DMS114 treated with DMSO at 0.1 percent for 48 hours (cell line): ENCODE measurements at regions not wholly inside any gene's neighbourhood (a gene's known extent, or its start where the extent isn't known, plus 50 kb on each side); places are given as distances from the start of the nearest gene placed in this dataset.
"Not testable (repeated sequence)": the region's sequence is repeated elsewhere in the genome, so short reads cannot be mapped to it uniquely, and the experiment has no call there.

ENCODE experiments used
- DNase-seq: peaks from one replicate; lab custom pipeline; 2025; ENCODE audit not compliant: unreplicated experiment; lab: John Stamatoyannopoulos, UW

GRCh38 chr1:61580417-61580816 is 144.5 kb downstream of the TM2D1 start:
- DNase-seq = no peak

DNA sequence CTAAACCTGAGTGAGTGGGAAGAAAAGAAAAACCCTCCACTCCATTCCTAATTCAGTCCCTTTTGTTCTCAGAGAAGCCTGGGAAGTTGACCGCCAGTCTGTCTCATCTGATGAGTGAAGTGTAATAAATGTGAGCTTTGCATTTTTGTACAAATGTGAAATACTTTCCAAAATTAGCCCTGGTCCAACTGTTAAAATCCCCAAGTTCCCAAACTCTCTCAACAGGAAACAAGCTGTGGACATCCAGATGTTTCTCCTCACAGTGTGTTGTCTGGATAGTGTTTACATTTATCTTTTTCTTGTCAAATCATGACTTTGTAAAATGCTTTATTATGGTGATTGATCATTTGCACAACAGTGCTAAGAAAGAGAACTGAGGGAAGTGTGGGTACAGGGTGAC is 145.1 kb downstream of the TM2D1 start:
- DNase-seq = no peak

GRCh38 chr1:61572046-61572445 is 152.9 kb downstream of the TM2D1 start:
- no peak for DNase-seq

- no peak for DNase-seq
These were observed 154.8 kb downstream of the TM2D1 start for GRCh38 chr1:61570191-61570590.

GRCh38 chr1:61569303-61569621 is 155.7 kb downstream of the TM2D1 start:
- DNase-seq = no peak

DNA sequence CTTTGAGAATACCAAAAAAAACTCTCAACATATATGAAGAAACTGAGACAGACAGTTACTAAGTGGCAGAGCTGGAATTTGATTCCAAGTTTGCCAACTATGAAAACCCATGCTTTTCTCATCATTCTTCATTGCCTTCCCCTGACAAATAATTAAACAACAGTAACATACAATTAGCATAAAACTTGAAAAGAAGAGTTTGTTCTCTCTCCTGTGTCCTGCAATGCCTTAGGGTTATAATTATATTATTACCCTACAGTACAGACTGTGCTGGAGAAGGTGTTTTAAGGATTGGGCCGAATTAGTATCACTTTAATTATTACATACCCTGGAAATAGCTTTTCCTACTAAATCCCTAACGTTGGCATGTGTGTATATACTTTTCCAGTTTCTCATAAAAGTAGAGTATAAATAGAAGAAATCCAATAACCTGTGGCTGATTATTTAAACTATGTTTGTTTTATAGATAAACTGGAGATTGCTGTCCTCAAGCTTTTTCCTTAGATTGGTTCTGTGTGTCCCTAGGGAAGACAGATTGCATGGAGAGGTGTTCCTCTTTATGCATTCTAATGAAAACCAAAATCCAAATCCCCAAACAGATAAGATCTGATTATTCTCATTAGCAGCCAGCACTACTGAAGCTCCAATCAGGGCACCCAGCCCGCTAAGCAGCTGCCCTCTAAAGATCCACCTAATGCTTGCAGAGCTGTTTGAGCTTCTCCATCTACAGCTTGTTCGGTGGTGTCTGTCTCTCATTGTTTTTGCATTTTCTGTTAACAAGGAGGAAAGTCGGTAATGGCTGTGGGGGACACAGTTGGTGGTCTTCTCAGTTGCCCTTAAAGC is 156.3 kb downstream of the TM2D1 start:
- no peak for DNase-seq

- DNase-seq = no peak
These were observed 158.8 kb downstream of the TM2D1 start for GRCh38 chr1:61566177-61566576.

GRCh38 chr1:61563611-61564010 is 161.3 kb downstream of the TM2D1 start:
- no peak for DNase-seq

GRCh38 chr1:61561666-61562065 is 163.3 kb downstream of the TM2D1 start:
- DNase-seq = no peak

DNA sequence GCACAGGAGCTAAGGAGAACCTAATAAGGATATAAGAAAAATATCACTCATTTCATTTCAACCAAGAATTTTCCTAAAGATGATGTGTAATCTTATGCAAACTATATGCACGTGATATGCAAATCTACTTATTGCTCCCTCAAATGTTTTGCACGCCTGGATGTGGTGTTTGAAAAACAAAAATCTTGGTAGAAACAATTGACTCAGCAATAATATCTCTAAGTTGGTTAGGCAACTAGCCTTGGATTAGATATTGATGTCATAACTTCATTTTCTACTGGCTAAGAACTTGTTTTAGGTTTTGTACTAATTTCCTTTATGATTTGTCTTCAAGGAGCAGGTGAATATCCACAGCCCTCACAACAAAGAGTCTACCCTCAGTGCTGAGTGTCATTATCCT is 164.6 kb downstream of the TM2D1 start:
- no peak for DNase-seq

DNA sequence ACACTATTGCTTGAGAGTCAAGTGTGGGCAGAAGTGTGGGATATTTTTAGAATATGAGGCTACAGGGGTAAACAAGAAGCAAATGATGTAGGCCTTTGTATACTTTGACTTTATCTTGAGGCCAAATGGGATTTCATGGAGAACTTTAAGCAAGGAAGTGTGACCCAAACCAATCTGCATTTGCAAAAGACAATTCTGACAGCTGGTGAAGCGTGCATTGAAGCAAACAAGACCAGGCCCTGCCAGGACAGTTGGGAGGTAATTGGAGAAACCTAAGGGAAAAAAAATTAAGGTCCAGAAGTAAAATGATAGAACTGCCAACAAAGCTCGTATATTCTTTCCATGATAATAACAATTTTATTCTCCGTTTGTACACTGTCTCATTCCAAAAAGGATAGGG is 168.3 kb downstream of the TM2D1 start:
- no peak for DNase-seq

DNA sequence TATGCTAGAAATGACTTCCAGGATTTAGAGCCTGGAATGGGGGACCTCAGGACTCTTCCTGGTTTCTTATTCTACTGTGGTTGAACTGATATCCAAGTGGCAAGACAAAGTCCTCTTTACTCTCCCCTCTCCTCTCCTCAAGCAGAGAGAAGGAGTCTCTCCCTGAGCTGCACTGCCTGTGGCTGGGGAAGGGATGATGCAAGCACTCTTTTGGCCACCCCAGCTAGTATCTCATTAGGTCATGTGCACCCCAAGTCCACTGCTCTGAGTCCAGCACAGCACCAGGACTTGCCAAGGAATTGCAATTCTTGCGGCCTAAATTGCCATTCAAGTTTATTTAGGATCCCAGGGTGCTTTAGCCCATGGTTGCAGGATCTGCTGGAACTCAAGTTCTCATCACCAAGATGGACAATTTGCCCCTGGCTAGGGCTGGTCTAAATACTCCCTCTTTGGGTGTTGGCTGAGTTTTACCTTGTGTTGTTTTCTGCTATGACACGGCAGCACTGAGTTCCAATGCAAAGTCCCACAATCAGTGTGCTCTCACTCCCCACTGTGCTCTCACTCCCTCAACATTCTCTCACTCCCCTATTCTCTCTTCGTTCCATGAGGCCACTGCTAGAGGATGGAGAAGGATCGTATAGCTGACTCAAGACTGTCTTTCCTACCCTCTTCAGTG is 172.2 kb downstream of the TM2D1 start:
- DNase-seq = no peak

DNA sequence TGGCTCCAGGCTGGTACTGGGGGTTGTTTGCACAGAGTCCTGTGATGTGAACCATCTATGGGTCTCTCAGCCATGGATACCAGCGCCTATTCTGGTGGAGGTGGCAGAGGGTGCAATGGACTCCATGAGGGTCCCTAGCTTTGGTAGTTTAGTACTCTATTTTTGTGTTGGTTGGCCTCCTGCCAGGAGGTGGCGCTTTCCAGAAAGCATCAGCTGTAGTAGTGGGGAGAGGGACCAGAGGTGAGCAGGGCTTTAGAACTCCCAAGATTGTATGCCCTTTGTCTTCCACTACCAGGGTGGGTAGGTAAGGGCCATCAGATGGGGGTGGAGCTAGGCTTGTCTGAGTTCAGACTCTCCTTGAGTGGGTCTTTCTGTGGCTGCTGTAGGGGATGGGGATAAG is 177.6 kb downstream of the TM2D1 start:
- not testable (repeated sequence) for DNase-seq

GRCh38 chr1:61544870-61545269 is 180.1 kb downstream of the TM2D1 start:
- not testable (repeated sequence) for DNase-seq

DNA sequence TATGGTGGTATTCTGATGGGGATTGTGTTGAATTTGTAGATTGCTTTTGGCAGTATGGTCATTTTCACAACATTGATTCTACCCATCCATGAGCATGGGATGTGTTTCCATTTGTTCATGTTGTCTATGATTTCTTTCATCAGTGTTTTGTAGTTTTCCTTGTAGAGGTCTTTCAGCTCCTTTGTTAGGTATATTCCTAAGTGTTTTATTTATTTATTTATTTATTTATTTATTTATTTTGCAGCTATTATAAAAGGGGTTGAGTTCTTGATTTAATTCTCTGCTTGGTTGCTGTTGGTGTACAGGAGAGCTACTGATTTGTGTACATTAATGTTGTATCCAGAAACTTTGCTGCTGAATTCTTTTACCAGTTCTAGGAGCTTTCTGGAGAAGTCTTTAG is 181.4 kb downstream of the TM2D1 start:
- DNase-seq = not testable (repeated sequence)

GRCh38 chr1:61539720-61540462 is 185.1 kb downstream of the TM2D1 start:
- no peak for DNase-seq

- no peak for DNase-seq
These were observed 186.7 kb downstream of the TM2D1 start for GRCh38 chr1:61538228-61538627.

- no peak for DNase-seq
These were observed 188.5 kb downstream of the TM2D1 start for GRCh38 chr1:61536174-61537108.

DNA sequence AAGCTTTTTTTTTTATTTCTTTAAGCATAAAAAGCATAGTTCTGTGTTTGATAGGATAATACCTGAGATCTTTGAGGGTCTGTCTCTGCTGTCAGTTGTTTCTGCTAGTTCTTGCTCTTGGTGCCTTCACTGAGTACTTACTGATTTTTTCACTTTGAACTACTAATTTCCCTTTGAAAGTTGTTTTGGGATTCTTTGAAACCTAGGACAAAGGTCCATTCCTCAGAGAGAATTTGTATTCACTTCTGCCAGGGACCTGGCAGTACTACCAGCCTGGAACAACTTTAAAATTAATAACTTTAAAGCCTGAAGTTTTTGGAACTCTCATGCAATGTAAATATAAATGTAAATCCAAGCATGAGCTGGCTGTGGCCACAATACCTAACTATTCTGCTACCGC is 190.1 kb downstream of the TM2D1 start:
- DNase-seq = no peak

DNA sequence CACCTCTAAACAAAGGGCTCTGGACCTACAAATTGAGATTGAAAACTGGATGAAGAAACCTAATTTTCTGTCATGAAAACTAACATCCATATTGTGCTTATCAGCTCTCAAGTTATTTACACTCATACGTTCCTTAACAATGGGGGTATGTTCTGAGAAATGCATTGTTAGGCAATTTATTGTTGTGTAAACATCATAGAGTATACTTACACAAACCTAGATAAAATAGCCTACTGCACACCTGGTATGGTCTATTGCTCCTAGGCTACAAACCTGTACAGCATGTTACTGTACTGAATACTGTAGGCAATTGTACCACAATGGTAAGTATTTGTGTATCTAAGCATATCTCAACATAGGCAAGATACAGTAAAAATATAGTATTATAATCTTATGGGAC is 191.4 kb downstream of the TM2D1 start:
- DNase-seq = no peak

DNA sequence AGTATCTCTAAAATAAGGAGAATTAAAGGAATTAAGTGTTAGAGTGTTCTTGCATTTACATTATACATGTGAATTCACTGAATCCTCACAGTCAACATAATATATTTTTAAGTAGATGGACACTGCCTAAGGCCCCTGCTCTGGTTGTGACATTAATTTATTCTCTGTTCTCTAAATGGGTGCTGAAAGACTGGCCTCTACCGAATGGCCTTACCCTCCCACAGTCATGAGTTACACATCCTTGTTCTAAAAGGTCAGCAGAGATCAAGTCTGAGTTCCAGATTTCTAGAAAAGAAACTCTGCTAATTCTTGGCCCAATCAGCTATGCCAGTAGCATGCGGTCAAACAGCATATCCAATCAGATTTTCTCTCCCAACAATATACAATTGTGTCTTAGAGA is 193.2 kb downstream of the TM2D1 start:
- DNase-seq = no peak
